Activated naive CD4-positive, alpha-beta T cell treated with Interleukin-2 at 50 U/mL for 16 hours (primary cell): ENCODE measurements at regions not wholly inside any gene's neighbourhood (a gene's known extent, or its start where the extent isn't known, plus 50 kb on each side); places are given as distances from the start of the nearest gene placed in this dataset.
"Not testable (repeated sequence)": the region's sequence is repeated elsewhere in the genome, so short reads cannot be mapped to it uniquely, and the experiment has no call there.

Experiments
- DNase-seq: peaks from one replicate; pipeline ENCODE4 v3.0.0-alpha.2; 2020

- DNase-seq: no peak
Observed at GRCh38 chr3:117809186-117810081, 1099.9 kb downstream of the TUSC7 start.

GRCh38 chr3:117811786-117812185, 1102.2 kb downstream of the TUSC7 start:
- no peak for DNase-seq

- DNase-seq: no peak
Observed at GRCh38 chr3:117814975-117815374, 1105.4 kb downstream of the TUSC7 start.

- no peak for DNase-seq
Observed at GRCh38 chr3:117817103-117817502, 1107.5 kb downstream of the TUSC7 start.

GRCh38 chr3:117818592-117818991, 1109.0 kb downstream of the TUSC7 start:
- DNase-seq: no peak

- DNase-seq: no peak
Observed at GRCh38 chr3:117820658-117821299, 1111.2 kb downstream of the TUSC7 start.

- no peak for DNase-seq
Observed at GRCh38 chr3:117822416-117822815, 1112.8 kb downstream of the TUSC7 start.

- DNase-seq: no peak
Observed at GRCh38 chr3:117836296-117836695, 1126.7 kb downstream of the TUSC7 start.

- DNase-seq: no peak
Observed at GRCh38 chr3:117837391-117837790, 1127.8 kb downstream of the TUSC7 start.

- DNase-seq: no peak
Observed at GRCh38 chr3:117842086-117842485, 1132.5 kb downstream of the TUSC7 start.

- DNase-seq: no peak
Observed at GRCh38 chr3:117843356-117843755, 1133.8 kb downstream of the TUSC7 start.

- DNase-seq: no peak
Observed at GRCh38 chr3:117844676-117845075, 1135.1 kb downstream of the TUSC7 start.

GRCh38 chr3:117846238-117846637, 1136.7 kb downstream of the TUSC7 start:
- DNase-seq: no peak

- DNase-seq: no peak
Observed at GRCh38 chr3:117848606-117849005, 1139.0 kb downstream of the TUSC7 start.

GRCh38 chr3:117853923-117854668, 1144.5 kb downstream of the TUSC7 start:
- no peak for DNase-seq

GRCh38 chr3:117856354-117856753, 1146.8 kb downstream of the TUSC7 start:
- DNase-seq: no peak

GRCh38 chr3:117863146-117863545, 1153.6 kb downstream of the TUSC7 start:
- no peak for DNase-seq

- DNase-seq: no peak
Observed at GRCh38 chr3:117865338-117865737, 1155.8 kb downstream of the TUSC7 start.

GRCh38 chr3:117868766-117869165, 1159.2 kb downstream of the TUSC7 start:
- DNase-seq: no peak

- DNase-seq: no peak
Observed at GRCh38 chr3:117871934-117872333, 1162.4 kb downstream of the TUSC7 start.

GRCh38 chr3:117872594-117873248, 1161.9 kb downstream of the IGSF11 start:
- DNase-seq: not testable (repeated sequence)

GRCh38 chr3:117873249-117873600, 1161.4 kb downstream of the IGSF11 start:
- no peak for DNase-seq

GRCh38 chr3:117874028-117874690, 1160.5 kb downstream of the IGSF11 start:
- DNase-seq: no peak
